Neural progenitor cell (in vitro differentiated cells): ENCODE measurements at regions not wholly inside any gene's neighbourhood (a gene's known extent, or its start where the extent isn't known, plus 50 kb on each side); places are given as distances from the start of the nearest gene placed in this dataset.

Experiments
- CTCF ChIP-seq: fragments of 200-600 bp; sonication (generic); IDR thresholded peaks from 2 replicates; pipeline ENCODE4 v1.5.1; 2017; ENCODE audit warnings: antibody characterized with exemption, mild to moderate bottlenecking
- EZH2 ChIP-seq: fragments of 200-600 bp; sonication (generic); IDR thresholded peaks from 2 replicates; pipeline ENCODE4 v1.6.1; 2017; ENCODE audit warnings: antibody characterized with exemption, mild to moderate bottlenecking, moderate library complexity
- EZH2phosphoT487 ChIP-seq: fragments of 200-600 bp; sonication (generic); IDR thresholded peaks from 2 replicates; pipeline ENCODE4 v1.6.1; 2017; ENCODE audit warnings: antibody characterized with exemption

GRCh38 chr3:143190101-143190500 lies 70.5 kb downstream of the CHST2 start:
- TF ChIP-seq CTCF: no peak
- no peak for TF ChIP-seq EZH2
- no peak for TF ChIP-seq EZH2phosphoT487
